Stimulated activated naive CD8-positive, alpha-beta T cell treated with anti-CD3 and anti-CD28 coated beads, Interleukin-15, amount 100 ng/mL, for 72 hours (primary cell): ENCODE measurements at regions not wholly inside any gene's neighbourhood (a gene's known extent, or its start where the extent isn't known, plus 50 kb on each side); places are given as distances from the start of the nearest gene placed in this dataset.
A peak's percentile ranks its signal among the peaks of the same experiment; 100 is the strongest.
"Not testable (repeated sequence)": the region's sequence is repeated elsewhere in the genome, so short reads cannot be mapped to it uniquely, and the experiment has no call there.

Experiments used
- ATAC-seq: fragments of 150-1000 bp; cut with Tn5 transposase; 2 replicates; pipeline ENCODE4 v1.10.0; 2021; ENCODE audit warnings: mild to moderate bottlenecking, moderate library complexity
- DNase-seq, 2 donors: peaks; one replicate each; pipeline ENCODE4 v3.0.0; 2021 to 2022
- H3K27ac Mint-ChIP-seq, 2 donors: one replicate each; pipeline ENCODE4 v1.8.0; 2022; ENCODE audit warnings: mild to moderate bottlenecking in 2 of 2, mixed read lengths in 2 of 2, moderate library complexity in 2 of 2
- H3K27me3 Mint-ChIP-seq: one replicate; pipeline ENCODE4 v1.8.0; 2022; ENCODE audit warnings: mixed read lengths
- H3K4me1 Mint-ChIP-seq: one replicate; pipeline ENCODE4 v1.8.0; 2022; ENCODE audit warnings: mild to moderate bottlenecking, mixed read lengths
- H3K4me3 Mint-ChIP-seq, 2 donors: one replicate each; pipeline ENCODE4 v1.8.0; 2022; ENCODE audit warnings: mild to moderate bottlenecking in 2 of 2, mixed read lengths in 2 of 2, moderate library complexity in 1 of 2
- H3K9me3 Mint-ChIP-seq, 2 donors: one replicate each; pipeline ENCODE4 v1.8.0; 2022; ENCODE audit warnings: mixed read lengths in 2 of 2

GRCh38 chr12:46617167-46617566 is 208.6 kb downstream of the SLC38A4 start:
- no peaks in the 10 kb centered on the region for H3K27me3 Mint-ChIP-seq
- H3K27ac Mint-ChIP-seq: no peak overlapping the region
- H3K4me3 Mint-ChIP-seq: no peak overlapping the region
- H3K4me1 Mint-ChIP-seq: no peaks in the 10 kb centered on the region
- peaks cover 20 to 31% of the 10 kb centered on the region in 2 donors for H3K9me3 Mint-ChIP-seq
- no peak for ATAC-seq
- DNase-seq: no peak

DNA sequence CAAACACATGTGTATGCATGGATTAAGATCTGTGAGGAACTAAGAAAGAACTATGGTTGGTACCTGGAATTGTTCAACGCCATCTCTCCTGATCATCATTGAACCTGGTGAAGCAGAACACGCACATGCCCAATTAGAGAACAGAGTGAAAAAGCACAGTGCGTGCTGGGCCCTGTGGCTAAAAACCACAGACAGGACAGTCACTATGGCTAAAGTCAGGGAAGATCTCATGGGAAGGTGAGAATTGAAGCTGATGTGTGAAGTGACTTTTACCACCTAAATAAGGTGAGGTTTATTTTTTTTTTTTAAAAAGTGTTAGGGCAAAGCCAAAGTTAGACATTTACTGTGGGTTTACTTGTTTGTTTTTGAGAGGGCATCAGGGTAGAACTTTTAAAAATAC is 215.0 kb downstream of the SLC38A4 start:
- Mint-ChIP-seq H3K27me3 (no peaks in the 10 kb centered on the region), H3K27ac (peak overlapping the region in 1 of 2 donors; percentile 28), H3K4me3 (no peak overlapping the region), H3K9me3 (peaks cover 0 to 16% of the 10 kb centered on the region in 2 donors), H3K4me1 (peaks cover 20% of the 10 kb centered on the region)
- ATAC-seq: no peak
- DNase-seq: no peak

- peaks cover 5 to 16% of the 10 kb centered on the region in 2 donors for H3K9me3 Mint-ChIP-seq
- peaks cover 20% of the 10 kb centered on the region for H3K4me1 Mint-ChIP-seq
- H3K27ac Mint-ChIP-seq: peak overlapping the region in 1 of 2 donors; percentile 47
- DNase-seq: no peak
- H3K27me3 Mint-ChIP-seq: no peaks in the 10 kb centered on the region
- no peak for ATAC-seq
- H3K4me3 Mint-ChIP-seq: peak overlapping the region in 1 of 2 donors; percentile 49
These were observed 216.1 kb downstream of the SLC38A4 start for GRCh38 chr12:46609674-46610073.

- H3K4me3 Mint-ChIP-seq: peak overlapping the region; percentile 49 to 59
- no peak for DNase-seq
- no peaks in the 10 kb centered on the region for H3K27me3 Mint-ChIP-seq
- peaks cover 9 to 16% of the 10 kb centered on the region in 2 donors for H3K9me3 Mint-ChIP-seq
- H3K27ac Mint-ChIP-seq: peak overlapping the region; percentile 30 to 47
- ATAC-seq: peak; percentile 81
- H3K4me1 Mint-ChIP-seq: peaks cover 20% of the 10 kb centered on the region
These were observed 216.5 kb downstream of the SLC38A4 start for GRCh38 chr12:46609273-46609623.

- DNase-seq (no peak), ATAC-seq (no peak)
- peaks cover 20% of the 10 kb centered on the region for H3K4me1 Mint-ChIP-seq
- H3K27ac Mint-ChIP-seq: peak overlapping the region in 1 of 2 donors; percentile 30
- H3K9me3 Mint-ChIP-seq: peaks cover 10 to 16% of the 10 kb centered on the region in 2 donors
- no peaks in the 10 kb centered on the region for H3K27me3 Mint-ChIP-seq
- peak overlapping the region; percentile 49 to 59 for H3K4me3 Mint-ChIP-seq
These were observed 217.1 kb downstream of the SLC38A4 start for GRCh38 chr12:46608431-46609272.

- H3K9me3 Mint-ChIP-seq: peaks cover 35 to 42% of the 10 kb centered on the region in 2 donors
- H3K4me1 Mint-ChIP-seq: peaks cover 16% of the 10 kb centered on the region
- no peak overlapping the region for H3K4me3 Mint-ChIP-seq
- no peak for ATAC-seq
- no peak overlapping the region for H3K27ac Mint-ChIP-seq
- no peak for DNase-seq
- H3K27me3 Mint-ChIP-seq: no peaks in the 10 kb centered on the region
These were observed 221.1 kb downstream of the SLC38A4 start for GRCh38 chr12:46604684-46605083.

GRCh38 chr12:46603776-46604456 is 221.9 kb downstream of the SLC38A4 start:
- H3K9me3 Mint-ChIP-seq: peaks cover 40 to 50% of the 10 kb centered on the region in 2 donors

DNA sequence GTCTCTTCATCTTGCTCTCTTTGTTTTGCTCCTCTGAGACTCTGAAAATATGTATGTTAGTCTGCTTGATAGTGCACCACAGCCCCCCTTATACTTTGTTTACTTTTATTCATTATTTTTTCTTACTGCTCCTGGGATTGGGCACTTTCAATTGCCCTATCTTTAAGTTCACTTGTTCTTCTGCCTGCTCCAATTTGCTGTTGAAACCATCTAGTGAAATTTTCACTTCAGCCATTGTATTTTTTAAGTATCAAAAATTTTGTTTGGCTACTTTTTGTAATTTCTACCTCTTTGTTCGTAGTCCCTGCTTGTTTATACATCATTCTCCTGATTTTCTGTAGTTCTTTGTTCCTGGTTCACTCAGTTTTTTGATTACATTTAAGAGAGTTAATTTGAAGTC is 223.3 kb downstream of the SLC38A4 start:
- Mint-ChIP-seq H3K27me3 (no peaks in the 10 kb centered on the region), H3K9me3 (peaks cover 50 to 62% of the 10 kb centered on the region in 2 donors), H3K27ac (no peak overlapping the region), H3K4me1 (no peaks in the 10 kb centered on the region), H3K4me3 (no peak overlapping the region)
- no peak for DNase-seq
- ATAC-seq: no peak

More at GRCh38 chr12:46603776-46604456, 221.9 kb downstream of the SLC38A4 start:
- Mint-ChIP-seq H3K4me3 (no peak overlapping the region), H3K4me1 (peaks cover 8% of the 10 kb centered on the region), H3K27me3 (no peaks in the 10 kb centered on the region), H3K27ac (no peak overlapping the region)
- DNase-seq: no peak
- ATAC-seq: no peak

- H3K9me3 Mint-ChIP-seq: peaks cover 28 to 35% of the 10 kb centered on the region in 2 donors
- peak overlapping the region in 1 of 2 donors; percentile 4 for H3K27ac Mint-ChIP-seq
- ATAC-seq (no peak), DNase-seq (no peak)
- H3K4me3 Mint-ChIP-seq: no peak overlapping the region
- H3K27me3 Mint-ChIP-seq: no peaks in the 10 kb centered on the region
- peaks cover 13% of the 10 kb centered on the region for H3K4me1 Mint-ChIP-seq
These were observed 218.6 kb upstream of the SLC38A2 start for GRCh38 chr12:46590991-46591703.

- Mint-ChIP-seq H3K9me3 (peaks cover 49 to 56% of the 10 kb centered on the region in 2 donors), H3K27me3 (no peaks in the 10 kb centered on the region), H3K27ac (peak overlapping the region in 1 of 2 donors; percentile 13), H3K4me3 (peak overlapping the region; percentile 7 to 54), H3K4me1 (peaks cover 35% of the 10 kb centered on the region)
- ATAC-seq: no peak
- DNase-seq: peak in 1 of 2 donors; percentile 16
These were observed 213.5 kb upstream of the SLC38A2 start for GRCh38 chr12:46585854-46586621.

DNA sequence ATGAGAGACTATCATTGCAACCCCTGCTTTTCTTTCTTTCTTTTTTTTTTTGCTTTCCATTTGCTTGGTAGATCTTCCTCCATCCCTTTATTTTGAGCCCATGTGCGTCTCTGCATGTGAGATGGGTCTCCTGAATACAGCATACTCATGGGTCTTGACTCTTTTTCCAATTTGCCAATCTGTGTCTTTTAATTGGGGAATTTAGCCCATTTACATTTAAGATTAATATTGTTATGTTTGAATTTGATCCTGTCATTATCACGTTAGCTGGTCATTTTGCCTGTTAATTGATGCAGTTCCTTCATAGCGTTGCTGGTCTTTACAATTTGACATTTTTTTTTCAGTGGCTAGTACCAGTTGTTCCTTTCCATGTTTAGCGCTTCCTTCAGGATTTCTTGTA is 211.5 kb upstream of the SLC38A2 start:
- not testable (repeated sequence) for DNase-seq, H3K27ac Mint-ChIP-seq, H3K4me3 Mint-ChIP-seq, ATAC-seq, H3K27me3 Mint-ChIP-seq
- peaks cover 35% of the 10 kb centered on the region for H3K4me1 Mint-ChIP-seq
- H3K9me3 Mint-ChIP-seq: peaks cover 39 to 53% of the 10 kb centered on the region in 2 donors

DNA sequence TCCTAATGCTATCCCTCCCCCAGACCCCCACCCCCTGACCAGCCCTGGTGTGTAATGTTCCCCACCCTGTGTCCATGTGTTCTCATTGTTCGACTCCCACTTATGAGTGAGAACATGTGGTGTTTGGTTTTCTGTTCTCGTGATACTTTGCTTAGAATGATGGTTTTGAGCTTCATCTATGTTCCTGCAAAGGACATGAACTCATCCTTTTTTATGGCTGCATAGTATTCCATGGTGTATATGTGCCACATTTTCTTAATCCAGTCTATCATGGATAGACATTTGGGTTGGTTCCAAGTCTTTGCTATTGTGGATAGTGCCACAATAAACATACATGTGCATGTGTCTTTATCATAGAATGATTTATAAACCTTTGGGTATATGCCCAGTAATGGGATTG is 209.4 kb upstream of the SLC38A2 start:
- H3K27me3 Mint-ChIP-seq, H3K27ac Mint-ChIP-seq, ATAC-seq, DNase-seq, H3K4me3 Mint-ChIP-seq: not testable (repeated sequence)
- H3K4me1 Mint-ChIP-seq: peaks cover 37% of the 10 kb centered on the region
- peaks cover 23 to 41% of the 10 kb centered on the region in 2 donors for H3K9me3 Mint-ChIP-seq

DNA sequence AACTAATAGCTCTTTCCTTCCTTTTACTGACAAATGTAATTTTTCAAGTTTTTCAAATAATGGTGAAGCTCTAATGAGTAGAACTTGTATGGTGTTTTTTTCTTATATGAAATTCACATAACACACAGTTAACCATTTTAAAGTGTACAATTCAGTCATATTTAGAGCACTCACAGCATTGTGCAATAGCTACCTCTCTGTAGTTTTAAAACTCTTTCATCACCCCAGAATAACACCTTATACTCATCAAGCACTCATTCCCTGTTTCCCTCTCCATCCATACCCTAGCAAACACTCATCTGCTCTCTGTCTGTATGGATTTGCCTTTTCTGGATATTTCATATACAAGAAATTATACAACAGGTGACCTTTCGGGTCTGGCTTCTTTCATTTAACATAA is 207.9 kb upstream of the SLC38A2 start:
- Mint-ChIP-seq H3K4me1 (peaks cover 22% of the 10 kb centered on the region), H3K27ac (no peak overlapping the region), H3K27me3 (no peaks in the 10 kb centered on the region), H3K9me3 (peaks cover 23 to 41% of the 10 kb centered on the region in 2 donors), H3K4me3 (no peak overlapping the region)
- DNase-seq (no peak), ATAC-seq (no peak)

DNA sequence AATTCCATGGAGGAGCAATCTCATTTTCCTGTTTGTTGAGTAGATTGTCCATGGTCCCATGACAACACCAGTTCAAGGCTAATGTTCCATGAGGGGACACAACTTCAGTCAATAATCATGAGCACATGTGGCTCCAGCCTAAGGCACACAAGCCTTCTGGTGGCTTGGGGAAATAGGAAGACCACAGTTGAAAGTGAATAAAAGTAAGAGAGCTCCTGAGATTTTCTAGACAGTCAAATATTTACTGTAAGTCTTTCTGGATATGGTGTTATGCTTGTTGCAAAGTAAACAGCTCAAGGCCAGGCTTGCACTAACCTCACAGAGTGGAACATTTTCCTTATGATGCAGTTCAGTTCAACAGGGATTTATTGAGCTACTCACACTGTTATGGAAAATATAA is 206.9 kb upstream of the SLC38A2 start:
- peaks cover 14 to 33% of the 10 kb centered on the region in 2 donors for H3K9me3 Mint-ChIP-seq

More for the DNA sequence above, 206.9 kb upstream of the SLC38A2 start:
- no peak for DNase-seq
- H3K4me1 Mint-ChIP-seq: peaks cover 14% of the 10 kb centered on the region
- H3K27me3 Mint-ChIP-seq: no peaks in the 10 kb centered on the region
- ATAC-seq: no peak
- H3K27ac Mint-ChIP-seq: peak overlapping the region in 1 of 2 donors; percentile 85
- H3K4me3 Mint-ChIP-seq: no peak overlapping the region
